ENCODE measurements at regions not wholly inside any gene's neighbourhood (a gene's known extent, or its start where the extent isn't known, plus 50 kb on each side); places are given as distances from the start of the nearest gene placed in this dataset.
"Not testable (repeated sequence)": the region's sequence is repeated elsewhere in the genome, so short reads cannot be mapped to it uniquely, and the experiment has no call there.

DNA sequence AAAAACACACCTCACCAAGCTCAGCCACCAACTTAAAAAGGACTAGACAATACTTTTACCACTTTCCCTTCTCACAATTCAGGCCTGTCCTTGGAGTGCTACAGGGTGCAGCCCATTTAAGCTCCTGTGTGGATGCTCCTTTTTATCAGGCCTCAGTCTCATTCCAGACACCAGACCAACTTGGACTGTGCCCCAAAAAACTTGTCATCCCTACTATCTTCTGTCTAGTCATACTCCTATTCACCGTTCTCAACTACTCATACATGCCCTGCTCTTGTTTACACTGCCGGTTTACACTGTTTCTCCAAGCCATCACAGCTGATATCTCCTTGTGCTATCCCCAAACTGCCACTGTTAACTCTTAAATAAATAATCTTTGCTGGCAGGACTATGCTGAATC is 242.8 kb upstream of the PROK2 start:
- not testable (repeated sequence) for DNase-seq (ENCODE audit: low spot score)

DNA sequence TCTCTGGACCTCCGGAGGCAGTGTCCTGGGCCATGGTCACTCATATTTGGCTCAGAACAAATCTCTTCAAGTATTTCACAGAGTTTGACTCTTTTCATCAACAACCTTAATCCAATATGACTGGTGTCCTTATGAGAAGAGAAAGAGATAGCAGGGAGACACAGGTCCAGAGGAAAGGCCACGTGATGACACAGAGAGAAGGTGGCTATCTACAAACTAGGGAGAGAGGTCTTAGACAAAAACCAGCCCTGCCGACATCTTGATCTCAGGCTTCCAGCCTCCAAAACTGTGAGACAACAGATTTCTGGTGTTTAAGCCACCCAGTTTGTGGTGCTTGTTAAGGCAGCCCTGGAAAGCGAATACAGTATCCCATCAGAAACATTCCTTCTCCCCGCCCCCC is 237.1 kb upstream of the PROK2 start:
- no peak overlapping the region for H3K14ac ChIP-seq (ENCODE audit: low read length)

More for the DNA sequence above, 242.8 kb upstream of the PROK2 start:
- not testable (repeated sequence) for H3K18ac ChIP-seq (ENCODE audit: low read length); H3K79me1 ChIP-seq (ENCODE audit: low read depth, low read length); H2BK5ac ChIP-seq (ENCODE audit: low read length); H3K4me3 ChIP-seq (ENCODE audit: low read length in 2 of 2); H3K4me1 ChIP-seq (ENCODE audit: control insufficient read depth in 2 of 2, insufficient read depth in 1 of 2, low read depth in 1 of 2, low read length in 2 of 2); H2BK120ac ChIP-seq (ENCODE audit: low read depth, low read length); H3K4ac ChIP-seq (ENCODE audit: low read length); H3K14ac ChIP-seq (ENCODE audit: low read length); H3K9ac ChIP-seq (ENCODE audit: low read depth, low read length, poor library complexity); H4K8ac ChIP-seq (ENCODE audit: low read depth, low read length); H2BK15ac ChIP-seq (ENCODE audit: low read length); H2BK12ac ChIP-seq (ENCODE audit: low read length); H3K4me2 ChIP-seq (ENCODE audit: insufficient read depth, low read length, poor library complexity, severe bottlenecking); H3K27me3 ChIP-seq (ENCODE audit: control insufficient read depth in 3 of 3, insufficient read depth in 3 of 3, low read depth in 1 of 3, low read length in 3 of 3); H2AFZ ChIP-seq (ENCODE audit: low read length); H3K27ac ChIP-seq (replicated peaks; ENCODE audit: low read length); H3K23ac ChIP-seq (ENCODE audit: low read depth, low read length, poor library complexity); H2AK5ac ChIP-seq (ENCODE audit: low read depth, low read length); H3K36me3 ChIP-seq (replicated peaks in 1 of 2; ENCODE audit: control insufficient read depth in 2 of 2, insufficient read depth in 2 of 2, low read length in 2 of 2); H4K91ac ChIP-seq (ENCODE audit: low read depth, low read length, poor library complexity); H3K9me3 ChIP-seq (replicated peaks in 1 of 2; ENCODE audit: control insufficient read depth in 2 of 2, insufficient read depth in 1 of 2, low read depth in 1 of 2, low read length in 2 of 2)
- no CpG with 5 or more reads among the region's 2 CpGs for WGBS, 2 donors (ENCODE audit: extremely low coverage in 2 of 2, insufficient read length in 2 of 2, insufficient replicate concordance in 1 of 2)

DNA sequence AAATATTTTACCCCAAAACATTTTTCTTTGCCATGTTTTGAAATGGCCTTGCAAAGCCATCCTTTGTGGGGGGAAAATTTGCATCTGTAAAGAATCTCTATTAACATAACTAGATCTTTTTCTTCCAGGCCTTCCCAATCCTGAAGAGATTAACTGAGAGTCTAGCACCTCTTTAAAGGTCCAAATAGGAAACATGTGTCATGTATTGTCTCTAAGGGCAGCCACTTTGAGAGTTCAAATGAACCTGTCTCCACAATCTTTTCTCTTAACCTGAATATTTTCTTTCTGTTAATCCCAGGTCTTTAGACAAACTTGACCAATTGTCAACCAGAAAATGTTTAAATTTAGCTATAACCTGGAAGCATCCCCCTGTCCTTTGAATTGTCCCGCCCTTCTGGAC is 236.6 kb upstream of the PROK2 start:
- Histone ChIP-seq H2BK12ac (ENCODE audit: low read length) (no peak overlapping the region), H3K4me3 (ENCODE audit: low read length in 2 of 2) (no peak overlapping the region), H3K4me1 (ENCODE audit: control insufficient read depth in 2 of 2, insufficient read depth in 1 of 2, low read depth in 1 of 2, low read length in 2 of 2) (peaks cover 0 to 2% of the 10 kb centered on the region in 2 donors), H3K9me3 (replicated peaks in 1 of 2; ENCODE audit: control insufficient read depth in 2 of 2, insufficient read depth in 1 of 2, low read depth in 1 of 2, low read length in 2 of 2) (no peaks in the 10 kb centered on the region), H3K4me2 (ENCODE audit: insufficient read depth, low read length, poor library complexity, severe bottlenecking) (no peak overlapping the region), H3K14ac (ENCODE audit: low read length) (no peak overlapping the region), H2BK120ac (ENCODE audit: low read depth, low read length) (no peak overlapping the region), H2BK5ac (ENCODE audit: low read length) (no peak overlapping the region), H3K9ac (ENCODE audit: low read depth, low read length, poor library complexity) (no peak overlapping the region), H3K36me3 (replicated peaks in 1 of 2; ENCODE audit: control insufficient read depth in 2 of 2, insufficient read depth in 2 of 2, low read length in 2 of 2) (no peaks in the 10 kb centered on the region), H3K23ac (ENCODE audit: low read depth, low read length, poor library complexity) (no peak overlapping the region), H3K18ac (ENCODE audit: low read length) (no peak overlapping the region), H4K91ac (ENCODE audit: low read depth, low read length, poor library complexity) (no peak overlapping the region), H4K8ac (ENCODE audit: low read depth, low read length) (no peak overlapping the region), H3K4ac (ENCODE audit: low read length) (no peak overlapping the region), H2AK5ac (ENCODE audit: low read depth, low read length) (no peak overlapping the region), H3K79me1 (ENCODE audit: low read depth, low read length) (no peaks in the 10 kb centered on the region), H3K27ac (replicated peaks; ENCODE audit: low read length) (no peak overlapping the region), H2BK15ac (ENCODE audit: low read length) (no peak overlapping the region), H2AFZ (ENCODE audit: low read length) (no peak overlapping the region), H3K27me3 (ENCODE audit: control insufficient read depth in 3 of 3, insufficient read depth in 3 of 3, low read depth in 1 of 3, low read length in 3 of 3) (no peaks in the 10 kb centered on the region)
- no CpG with 5 or more reads among the region's 1 CpG for WGBS, 2 donors (ENCODE audit: extremely low coverage in 2 of 2, insufficient read length in 2 of 2, insufficient replicate concordance in 1 of 2)
- DNase-seq (ENCODE audit: low spot score): no peak

More for the DNA sequence above, 237.1 kb upstream of the PROK2 start:
- Histone ChIP-seq H3K4me3 (ENCODE audit: low read length in 2 of 2) (no peak overlapping the region), H2BK5ac (ENCODE audit: low read length) (no peak overlapping the region), H2BK15ac (ENCODE audit: low read length) (no peak overlapping the region), H4K91ac (ENCODE audit: low read depth, low read length, poor library complexity) (no peak overlapping the region), H3K36me3 (replicated peaks in 1 of 2; ENCODE audit: control insufficient read depth in 2 of 2, insufficient read depth in 2 of 2, low read length in 2 of 2) (no peaks in the 10 kb centered on the region), H3K9ac (ENCODE audit: low read depth, low read length, poor library complexity) (no peak overlapping the region), H2BK12ac (ENCODE audit: low read length) (no peak overlapping the region), H3K18ac (ENCODE audit: low read length) (no peak overlapping the region), H2BK120ac (ENCODE audit: low read depth, low read length) (no peak overlapping the region), H3K23ac (ENCODE audit: low read depth, low read length, poor library complexity) (no peak overlapping the region), H2AK5ac (ENCODE audit: low read depth, low read length) (no peak overlapping the region), H2AFZ (ENCODE audit: low read length) (no peak overlapping the region), H4K8ac (ENCODE audit: low read depth, low read length) (no peak overlapping the region), H3K4me2 (ENCODE audit: insufficient read depth, low read length, poor library complexity, severe bottlenecking) (no peak overlapping the region), H3K9me3 (replicated peaks in 1 of 2; ENCODE audit: control insufficient read depth in 2 of 2, insufficient read depth in 1 of 2, low read depth in 1 of 2, low read length in 2 of 2) (no peaks in the 10 kb centered on the region), H3K4me1 (ENCODE audit: control insufficient read depth in 2 of 2, insufficient read depth in 1 of 2, low read depth in 1 of 2, low read length in 2 of 2) (peaks cover 0 to 2% of the 10 kb centered on the region in 2 donors), H3K27ac (replicated peaks; ENCODE audit: low read length) (no peak overlapping the region), H3K4ac (ENCODE audit: low read length) (no peak overlapping the region), H3K79me1 (ENCODE audit: low read depth, low read length) (no peaks in the 10 kb centered on the region), H3K27me3 (ENCODE audit: control insufficient read depth in 3 of 3, insufficient read depth in 3 of 3, low read depth in 1 of 3, low read length in 3 of 3) (no peaks in the 10 kb centered on the region)
- DNase-seq (ENCODE audit: low spot score): no peak
- WGBS, 2 donors (ENCODE audit: extremely low coverage in 2 of 2, insufficient read length in 2 of 2, insufficient replicate concordance in 1 of 2): no CpG with 5 or more reads among the region's 5 CpGs

DNA sequence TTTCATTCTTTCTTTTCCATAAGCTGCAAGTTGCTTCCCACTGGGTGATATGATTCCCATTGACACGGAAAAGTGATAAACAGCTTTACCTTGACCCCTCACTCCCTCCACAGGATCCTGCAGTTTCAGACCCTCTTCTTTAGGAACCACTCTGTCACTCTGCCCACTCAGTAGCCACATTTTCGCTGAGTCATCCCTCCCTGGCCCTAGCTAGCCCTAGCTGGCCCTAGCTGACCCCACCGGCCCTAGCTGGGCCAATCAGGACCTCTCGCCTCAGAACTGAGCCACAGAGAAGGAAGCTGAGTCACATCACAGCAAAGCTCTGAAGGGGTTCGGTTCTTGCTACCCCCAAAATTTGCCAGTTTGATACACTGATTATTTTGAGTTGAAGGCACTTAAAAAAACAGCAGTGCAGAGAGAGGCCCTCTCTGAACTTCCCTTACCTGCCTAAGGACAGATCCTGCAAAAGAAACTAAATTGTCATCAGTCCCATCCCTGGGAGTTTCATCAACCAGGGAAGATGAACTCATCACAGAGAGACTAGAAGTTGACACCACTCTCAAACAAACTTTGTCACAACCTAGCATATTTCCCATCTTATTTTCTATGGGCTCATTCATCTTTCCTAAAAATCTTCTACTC is 233.5 kb upstream of the PROK2 start:
- Histone ChIP-seq H2AK5ac (ENCODE audit: low read depth, low read length) (no peak overlapping the region), H2BK120ac (ENCODE audit: low read depth, low read length) (no peak overlapping the region), H3K9ac (ENCODE audit: low read depth, low read length, poor library complexity) (no peak overlapping the region), H2BK15ac (ENCODE audit: low read length) (no peak overlapping the region), H3K18ac (ENCODE audit: low read length) (no peak overlapping the region), H3K4me3 (ENCODE audit: low read length in 2 of 2) (no peak overlapping the region), H4K91ac (ENCODE audit: low read depth, low read length, poor library complexity) (no peak overlapping the region), H3K4me2 (ENCODE audit: insufficient read depth, low read length, poor library complexity, severe bottlenecking) (no peak overlapping the region), H3K79me1 (ENCODE audit: low read depth, low read length) (no peaks in the 10 kb centered on the region), H3K4me1 (ENCODE audit: control insufficient read depth in 2 of 2, insufficient read depth in 1 of 2, low read depth in 1 of 2, low read length in 2 of 2) (peaks cover 0 to 2% of the 10 kb centered on the region in 2 donors), H2BK5ac (ENCODE audit: low read length) (no peak overlapping the region), H3K27ac (replicated peaks; ENCODE audit: low read length) (no peak overlapping the region), H2AFZ (ENCODE audit: low read length) (no peak overlapping the region), H3K36me3 (replicated peaks in 1 of 2; ENCODE audit: control insufficient read depth in 2 of 2, insufficient read depth in 2 of 2, low read length in 2 of 2) (no peaks in the 10 kb centered on the region), H2BK12ac (ENCODE audit: low read length) (no peak overlapping the region), H4K8ac (ENCODE audit: low read depth, low read length) (no peak overlapping the region), H3K14ac (ENCODE audit: low read length) (no peak overlapping the region), H3K9me3 (replicated peaks in 1 of 2; ENCODE audit: control insufficient read depth in 2 of 2, insufficient read depth in 1 of 2, low read depth in 1 of 2, low read length in 2 of 2) (no peaks in the 10 kb centered on the region), H3K4ac (ENCODE audit: low read length) (no peak overlapping the region), H3K23ac (ENCODE audit: low read depth, low read length, poor library complexity) (no peak overlapping the region), H3K27me3 (ENCODE audit: control insufficient read depth in 3 of 3, insufficient read depth in 3 of 3, low read depth in 1 of 3, low read length in 3 of 3) (no peaks in the 10 kb centered on the region)
- no peak for DNase-seq (ENCODE audit: low spot score)
- no CpG with 5 or more reads among the region's 5 CpGs for WGBS, 2 donors (ENCODE audit: extremely low coverage in 2 of 2, insufficient read length in 2 of 2, insufficient replicate concordance in 1 of 2)

Data from neuronal stem cell (in vitro differentiated cells).